ENCODE measurements at regions not wholly inside any gene's neighbourhood (a gene's known extent, or its start where the extent isn't known, plus 50 kb on each side); places are given as distances from the start of the nearest gene placed in this dataset.
"Not testable (repeated sequence)": the region's sequence is repeated elsewhere in the genome, so short reads cannot be mapped to it uniquely, and the experiment has no call there.

- peaks cover 7% of the 10 kb centered on the region for H3K4me1 Mint-ChIP-seq
- H3K27ac ChIP-seq (ENCODE audit: low read depth, low read length) = no peak overlapping the region
- no peak overlapping the region for H3K4me3 ChIP-seq (ENCODE audit: low read length)
- H3K36me3 Mint-ChIP-seq (ENCODE audit: low read depth) = no peaks in the 10 kb centered on the region
- TF ChIP-seq CTCF (conservative IDR thresholded peaks at IDR 0.05) = no peak
- no peak for DNase-seq
- no peak overlapping the region for H3K4me3 Mint-ChIP-seq
- no peaks in the 10 kb centered on the region for H3K4me1 ChIP-seq (ENCODE audit: control insufficient read depth, insufficient read depth, low read length)
- H3K9me3 Mint-ChIP-seq = peaks cover 11% of the 10 kb centered on the region
- H3K9ac ChIP-seq (ENCODE audit: extremely low read depth, low read length, poor library complexity, severe bottlenecking) = no peak overlapping the region
- H3K27me3 ChIP-seq (ENCODE audit: control insufficient read depth, insufficient read depth, low read length, poor library complexity, severe bottlenecking) = no peaks in the 10 kb centered on the region
- H3K36me3 ChIP-seq (ENCODE audit: control insufficient read depth, insufficient read depth, low read length) = no peaks in the 10 kb centered on the region
- peak overlapping the region; percentile 59 for H3K27ac Mint-ChIP-seq
- no peaks in the 10 kb centered on the region for H3K27me3 Mint-ChIP-seq (ENCODE audit: insufficient read depth)
- H3K9me3 ChIP-seq (ENCODE audit: control insufficient read depth, low read length) = no peaks in the 10 kb centered on the region
These were observed 1518.1 kb downstream of the GRIK2 start for GRCh38 chr6:102911571-102911970.

- H3K27ac Mint-ChIP-seq; H3K36me3 Mint-ChIP-seq (ENCODE audit: low read depth); DNase-seq; H3K4me3 ChIP-seq (ENCODE audit: low read length); H3K4me1 Mint-ChIP-seq; H3K9me3 ChIP-seq (ENCODE audit: control insufficient read depth, low read length); H3K9ac ChIP-seq (ENCODE audit: extremely low read depth, low read length, poor library complexity, severe bottlenecking); H3K27ac ChIP-seq (ENCODE audit: low read depth, low read length); H3K36me3 ChIP-seq (ENCODE audit: control insufficient read depth, insufficient read depth, low read length); H3K27me3 Mint-ChIP-seq (ENCODE audit: insufficient read depth); H3K27me3 ChIP-seq (ENCODE audit: control insufficient read depth, insufficient read depth, low read length, poor library complexity, severe bottlenecking); H3K4me1 ChIP-seq (ENCODE audit: control insufficient read depth, insufficient read depth, low read length): not testable (repeated sequence)
- peak overlapping the region; percentile 31 for H3K4me3 Mint-ChIP-seq
- H3K9me3 Mint-ChIP-seq = peaks cover 11% of the 10 kb centered on the region
- 96 to 98% methylated on average over 17 to 38 of the region's 38 CpGs for WGBS, 2 experiments (ENCODE audit: insufficient coverage in 1 of 2, insufficient read length in 1 of 2)
These were observed 1517.2 kb downstream of the GRIK2 start for GRCh38 chr6:102910701-102911139.

GRCh38 chr6:102907181-102907580, 1513.7 kb downstream of the GRIK2 start:
- Histone ChIP-seq H3K27me3 (ENCODE audit: control insufficient read depth, insufficient read depth, low read length, poor library complexity, severe bottlenecking) (no peaks in the 10 kb centered on the region), H3K9ac (ENCODE audit: extremely low read depth, low read length, poor library complexity, severe bottlenecking) (no peak overlapping the region), H3K27ac (ENCODE audit: low read depth, low read length) (no peak overlapping the region), H3K9me3 (ENCODE audit: control insufficient read depth, low read length) (no peaks in the 10 kb centered on the region), H3K4me3 (ENCODE audit: low read length) (no peak overlapping the region), H3K36me3 (ENCODE audit: control insufficient read depth, insufficient read depth, low read length) (no peaks in the 10 kb centered on the region), H3K4me1 (ENCODE audit: control insufficient read depth, insufficient read depth, low read length) (no peaks in the 10 kb centered on the region)
- Mint-ChIP-seq H3K9me3 (peaks cover 11% of the 10 kb centered on the region), H3K4me1 (peaks cover 14% of the 10 kb centered on the region), H3K27ac (no peak overlapping the region), H3K4me3 (no peak overlapping the region), H3K36me3 (ENCODE audit: low read depth) (no peaks in the 10 kb centered on the region), H3K27me3 (ENCODE audit: insufficient read depth) (no peaks in the 10 kb centered on the region)
- 80 to 91% methylated on average over 2 to 6 of the region's 6 CpGs for WGBS, 2 experiments (ENCODE audit: insufficient coverage in 1 of 2, insufficient read length in 1 of 2)
- TF ChIP-seq CTCF (conservative IDR thresholded peaks at IDR 0.05) = peak; percentile 70
- DNase-seq = peak; percentile 71

DNA sequence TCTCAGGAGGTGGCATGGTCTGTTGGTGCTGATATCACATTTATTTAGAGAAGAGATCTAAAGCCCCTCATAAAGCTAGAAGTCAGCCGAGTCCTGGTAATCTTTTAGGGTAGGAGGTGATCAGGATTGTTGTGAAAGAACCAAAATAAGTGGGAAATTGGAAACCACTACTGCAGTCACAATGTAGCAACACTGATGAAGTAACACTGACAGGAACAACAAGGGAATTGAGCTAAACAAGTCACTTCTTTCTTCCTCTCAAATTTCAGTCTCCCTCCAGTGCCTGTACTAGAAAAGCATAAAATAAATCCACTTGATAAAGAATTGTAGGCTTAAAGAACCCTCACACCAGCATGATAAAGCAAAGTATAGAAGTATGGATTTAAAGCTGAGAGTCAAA, 1509.0 kb downstream of the GRIK2 start:
- Mint-ChIP-seq H3K4me3 (no peak overlapping the region), H3K4me1 (peaks cover 7% of the 10 kb centered on the region), H3K9me3 (no peaks in the 10 kb centered on the region), H3K36me3 (ENCODE audit: low read depth) (no peaks in the 10 kb centered on the region), H3K27ac (no peak overlapping the region), H3K27me3 (ENCODE audit: insufficient read depth) (no peaks in the 10 kb centered on the region)
- Histone ChIP-seq H3K27me3 (ENCODE audit: control insufficient read depth, insufficient read depth, low read length, poor library complexity, severe bottlenecking) (no peaks in the 10 kb centered on the region), H3K9ac (ENCODE audit: extremely low read depth, low read length, poor library complexity, severe bottlenecking) (no peak overlapping the region), H3K4me3 (ENCODE audit: low read length) (no peak overlapping the region), H3K4me1 (ENCODE audit: control insufficient read depth, insufficient read depth, low read length) (no peaks in the 10 kb centered on the region), H3K36me3 (ENCODE audit: control insufficient read depth, insufficient read depth, low read length) (no peaks in the 10 kb centered on the region), H3K9me3 (ENCODE audit: control insufficient read depth, low read length) (no peaks in the 10 kb centered on the region), H3K27ac (ENCODE audit: low read depth, low read length) (no peak overlapping the region)
- WGBS, 2 experiments (ENCODE audit: insufficient coverage in 1 of 2, insufficient read length in 1 of 2) = 73% methylated on average over 1 of the region's 1 CpG; no CpG with 5 or more reads in 1 of the 2 experiments
- DNase-seq = no peak
- no peak for TF ChIP-seq CTCF (conservative IDR thresholded peaks at IDR 0.05)
